Activated CD8-positive, alpha-beta memory T cell treated with anti-CD3 and anti-CD28 coated beads for 24 hours (primary cell): ENCODE measurements at regions not wholly inside any gene's neighbourhood (a gene's known extent, or its start where the extent isn't known, plus 50 kb on each side); places are given as distances from the start of the nearest gene placed in this dataset.

Experiments used
- DNase-seq: peaks from one replicate; pipeline ENCODE4 v3.0.0-alpha.2; 2020

DNA sequence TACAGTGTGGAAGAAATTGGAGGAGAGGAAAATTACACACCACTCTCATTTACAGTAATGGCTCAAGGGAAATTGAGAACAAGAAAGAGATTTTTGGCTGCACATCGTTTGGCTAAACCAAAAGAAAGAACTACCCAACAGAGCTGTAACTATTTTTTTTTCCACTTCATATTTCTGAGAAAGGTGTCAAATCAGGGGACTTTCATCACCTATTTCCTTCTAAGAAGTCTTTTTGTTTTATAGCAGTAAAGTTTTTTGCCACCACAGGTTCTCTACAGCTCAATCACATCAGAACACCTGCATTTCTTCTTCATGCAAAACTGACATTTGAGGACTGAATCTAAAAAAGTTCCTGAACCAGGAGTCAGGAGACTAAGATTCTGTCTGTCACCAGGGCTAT, 57.5 kb upstream of the TNIP3 start:
- DNase-seq: no peak

DNA sequence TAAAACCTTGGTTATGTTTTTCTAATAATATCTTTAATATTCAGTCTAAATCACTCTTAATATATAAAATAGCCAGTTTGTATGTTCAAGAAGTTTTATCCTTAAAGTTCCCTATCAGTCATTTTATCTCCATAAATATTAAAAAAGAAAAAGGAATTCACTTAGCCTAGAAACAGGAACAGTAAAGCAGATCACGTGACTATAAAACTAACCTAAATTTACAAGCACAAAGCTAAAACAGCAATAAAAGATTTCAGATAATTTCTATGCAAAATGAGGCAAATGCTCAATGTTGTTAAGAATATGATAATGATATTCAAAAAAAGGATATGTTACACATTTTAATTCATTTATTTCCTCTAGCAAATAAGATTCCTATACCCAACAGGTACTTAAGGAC, 57.1 kb upstream of the TNIP3 start:
- no peak for DNase-seq

DNA sequence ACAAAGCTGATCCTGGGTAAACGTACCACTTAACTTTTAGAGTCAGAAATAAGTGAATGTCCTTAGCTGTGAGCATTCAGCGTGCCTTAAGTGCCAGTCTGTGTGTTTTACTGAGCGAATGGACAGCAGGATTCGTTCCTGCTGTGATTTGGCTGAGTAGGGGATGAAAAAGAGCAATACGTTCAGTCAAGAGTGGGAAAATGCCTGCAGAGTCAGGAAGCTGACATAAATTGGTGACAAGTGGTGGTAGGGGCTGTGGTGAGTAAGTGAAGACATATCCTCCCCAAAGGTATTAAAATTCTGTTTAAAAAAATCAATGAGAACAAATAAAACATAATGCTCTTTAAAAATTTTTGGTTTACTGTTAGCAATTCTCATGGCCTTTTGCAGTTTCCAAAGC, 56.6 kb upstream of the TNIP3 start:
- no peak for DNase-seq

DNA sequence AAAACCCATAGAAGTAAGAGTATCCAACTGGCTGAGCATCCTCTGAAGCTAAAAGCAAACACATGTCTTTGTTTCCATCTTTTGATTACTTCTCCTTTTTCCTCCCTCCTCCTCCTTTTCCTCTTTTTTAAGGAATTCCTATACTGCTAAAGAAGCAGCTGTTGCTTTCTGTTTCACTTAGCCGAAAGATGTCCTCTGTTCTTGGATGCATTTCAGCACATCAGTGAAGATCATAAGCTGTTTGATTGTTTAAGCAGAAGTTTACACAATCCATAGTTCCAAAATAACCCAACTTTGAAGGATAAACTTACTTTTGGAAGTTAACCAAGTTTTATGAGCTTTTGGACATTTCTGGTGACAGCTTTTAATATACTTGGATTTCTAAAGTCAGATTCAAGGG, 55.1 kb upstream of the TNIP3 start:
- DNase-seq: no peak

DNA sequence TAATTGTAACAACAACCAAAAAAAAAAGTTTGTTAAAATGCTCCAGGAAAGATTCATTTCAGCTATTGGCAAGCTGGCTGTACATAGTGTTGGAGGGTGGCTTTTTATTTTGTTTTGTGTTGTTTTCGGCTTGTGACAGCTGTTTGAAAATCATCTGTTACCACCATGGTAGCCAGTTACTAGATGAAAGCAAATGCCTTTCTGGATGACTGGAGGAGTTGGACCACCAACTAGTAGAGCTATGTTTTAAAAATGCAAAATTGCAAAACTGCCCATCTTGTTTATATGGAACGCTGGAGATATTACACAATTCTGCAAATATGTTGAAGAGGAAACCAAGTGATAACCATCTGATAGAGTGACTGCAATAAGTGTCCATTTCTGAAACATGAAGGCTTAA, 53.2 kb upstream of the TNIP3 start:
- no peak for DNase-seq

DNA sequence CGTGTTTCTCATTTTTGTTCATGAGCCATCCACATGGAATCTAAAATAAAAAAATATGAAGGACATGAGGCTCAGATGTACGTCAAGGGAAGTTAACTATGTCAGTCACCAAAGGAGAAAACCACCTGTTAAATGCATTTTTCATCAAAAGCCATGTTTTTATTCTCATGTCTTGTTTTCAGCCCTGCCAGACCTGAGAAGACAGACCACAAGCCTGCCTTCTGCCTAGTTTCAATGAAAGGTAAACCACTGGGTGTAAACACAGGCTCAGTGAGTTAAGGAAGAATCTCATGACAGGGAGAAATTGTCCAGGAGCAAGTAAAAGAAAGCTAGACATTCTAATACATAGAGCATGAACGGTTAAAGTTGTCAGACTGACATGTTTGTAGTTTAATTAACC, 52.3 kb upstream of the TNIP3 start:
- DNase-seq: no peak

DNA sequence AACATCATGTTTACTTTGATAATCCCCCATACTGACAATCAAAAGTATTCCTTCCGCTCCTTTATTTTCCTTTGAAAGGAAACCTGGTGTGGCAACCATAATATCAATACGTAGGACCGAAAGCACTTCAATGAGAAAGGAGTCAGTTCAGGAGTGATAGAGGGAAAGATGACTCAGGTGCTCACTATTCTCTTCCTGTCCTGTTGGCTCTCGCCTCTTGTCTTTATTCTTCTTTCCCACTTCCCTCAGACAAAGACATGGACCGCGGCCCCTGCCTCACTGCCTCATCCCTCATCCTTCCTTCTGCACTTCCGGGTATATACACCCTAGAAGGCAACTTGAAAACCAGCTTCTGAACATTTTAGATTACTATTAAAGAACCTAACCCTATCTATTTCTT, 49.8 kb upstream of the TNIP3 start:
- DNase-seq: no peak
